Upper lobe of left lung (tissue), 6 donors: ENCODE measurements at regions not wholly inside any gene's neighbourhood (a gene's known extent, or its start where the extent isn't known, plus 50 kb on each side); places are given as distances from the start of the nearest gene placed in this dataset.
A peak's percentile ranks its signal among the peaks of the same experiment; 100 is the strongest.

ENCODE experiments used
- ATAC-seq, 2 donors: fragments of 200-7000 bp; cut with Tn5 transposase; one replicate each; pipeline ENCODE4 v1.9.1; 2022; ENCODE audit warnings: mild to moderate bottlenecking in 2 of 2, moderate library complexity in 2 of 2; ENCODE audit not compliant: low FRiP score in 2 of 2
- DNase-seq, 2 donors: peaks; one replicate each; pipeline ENCODE4 v3.0.0-alpha.2; 2019 to 2020
- H3K27ac ChIP-seq, 4 donors: fragments of 200-600 bp; sonication (generic); one replicate each; pipeline ENCODE4 v1.5.1; 2016 to 2019
- H3K27me3 ChIP-seq, 4 donors: fragments of 200-600 bp; sonication (generic); one replicate each; pipeline ENCODE4 v1.5.1; 2017 to 2019
- H3K36me3 ChIP-seq, 4 donors: fragments of 200-600 bp; sonication (generic); one replicate each; pipeline ENCODE4 v1.5.1; 2016 to 2019
- H3K4me1 ChIP-seq, 4 donors: fragments of 200-600 bp; sonication (generic); one replicate each; pipeline ENCODE4 v1.5.1; 2018 to 2019
- H3K4me3 ChIP-seq, 4 donors: fragments of 200-600 bp; sonication (generic); one replicate each; pipeline ENCODE4 v1.5.1; 2017 to 2019; ENCODE audit warnings: mild to moderate bottlenecking in 2 of 4, moderate library complexity in 1 of 4
- H3K9me3 ChIP-seq, 4 donors: fragments of 200-600 bp; sonication (generic); one replicate each; pipeline ENCODE4 v1.5.1; 2018 to 2019
- EP300 ChIP-seq, 4 donors: sonication (generic); formaldehyde crosslinking; IDR thresholded peaks; one replicate each; pipeline ENCODE4 v1.5.1; 2017; ENCODE audit warnings: antibody characterized with exemption in 4 of 4, control low read depth in 2 of 4
- POLR2A ChIP-seq, 4 donors: fragments of 450-650 bp; IDR thresholded peaks; one replicate each; pipeline ENCODE4 v1.5.1; 2016 to 2017; ENCODE audit warnings: antibody characterized with exemption in 4 of 4, mild to moderate bottlenecking in 2 of 4
- POLR2AphosphoS5 ChIP-seq, 2 donors: sonication (generic); formaldehyde crosslinking; IDR thresholded peaks; one replicate each; pipeline ENCODE4 v1.5.1; 2017; ENCODE audit warnings: antibody characterized with exemption in 2 of 2
- WGBS, 2 donors: methylation state at CpG; one replicate each; pipeline ENCODE4 v1.1.5; 2017 to 2018; 5-methylcytosine and 5-hydroxymethylcytosine counted together
- TF ChIP-seq, protein P1 (sequence below), 6 experiments: fragments of 450-650 bp in 4 of 6; fragments of 200-600 bp in 2 of 6; sonication (generic) in 2 of 6; IDR thresholded peaks; one replicate each; pipeline ENCODE4 v1.5.1; 2016 to 2019; ENCODE audit warnings: antibody characterized with exemption in 6 of 6
- donor health status: DM: no; HTN: no; CAD: no; lungs with moderate emphysema.
- donor health status: DM: no; HTN: yes; CAD: no; lungs with severe emphysema.

GRCh38 chr16:85461814-85462713 lies 151.1 kb upstream of the GSE1 start:
- peak; percentile 36 to 75 for ATAC-seq
- Histone ChIP-seq H3K36me3 (no peaks in the 10 kb centered on the region), H3K4me1 (peaks cover 29 to 47% (median 40%) of the 10 kb centered on the region in 4 donors), H3K27ac (peak overlapping the region in 3 of 4 donors; percentile 5 to 75 (median 64)), H3K27me3 (peaks cover 0 to 4% (median 2%) of the 10 kb centered on the region in 4 donors), H3K9me3 (no peaks in the 10 kb centered on the region), H3K4me3 (peak overlapping the region; percentile 17 to 40 (median 34))
- WGBS, 2 donors: 0 to 4% methylated on average over 7 to 24 of the region's 35 CpGs
- peak; percentile 83 to 88 for DNase-seq
- peak in 1 of 4 donors; percentile 31 for TF ChIP-seq POLR2A (IDR thresholded peaks at IDR 0.05)
- peak in 1 of 2 donors; percentile 16 for TF ChIP-seq POLR2AphosphoS5 (IDR thresholded peaks at IDR 0.05)
- TF ChIP-seq, protein P1, sequence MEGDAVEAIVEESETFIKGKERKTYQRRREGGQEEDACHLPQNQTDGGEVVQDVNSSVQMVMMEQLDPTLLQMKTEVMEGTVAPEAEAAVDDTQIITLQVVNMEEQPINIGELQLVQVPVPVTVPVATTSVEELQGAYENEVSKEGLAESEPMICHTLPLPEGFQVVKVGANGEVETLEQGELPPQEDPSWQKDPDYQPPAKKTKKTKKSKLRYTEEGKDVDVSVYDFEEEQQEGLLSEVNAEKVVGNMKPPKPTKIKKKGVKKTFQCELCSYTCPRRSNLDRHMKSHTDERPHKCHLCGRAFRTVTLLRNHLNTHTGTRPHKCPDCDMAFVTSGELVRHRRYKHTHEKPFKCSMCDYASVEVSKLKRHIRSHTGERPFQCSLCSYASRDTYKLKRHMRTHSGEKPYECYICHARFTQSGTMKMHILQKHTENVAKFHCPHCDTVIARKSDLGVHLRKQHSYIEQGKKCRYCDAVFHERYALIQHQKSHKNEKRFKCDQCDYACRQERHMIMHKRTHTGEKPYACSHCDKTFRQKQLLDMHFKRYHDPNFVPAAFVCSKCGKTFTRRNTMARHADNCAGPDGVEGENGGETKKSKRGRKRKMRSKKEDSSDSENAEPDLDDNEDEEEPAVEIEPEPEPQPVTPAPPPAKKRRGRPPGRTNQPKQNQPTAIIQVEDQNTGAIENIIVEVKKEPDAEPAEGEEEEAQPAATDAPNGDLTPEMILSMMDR (IDR thresholded peaks at IDR 0.05): no peak
- TF ChIP-seq EP300 (IDR thresholded peaks at IDR 0.05): no peak

DNA sequence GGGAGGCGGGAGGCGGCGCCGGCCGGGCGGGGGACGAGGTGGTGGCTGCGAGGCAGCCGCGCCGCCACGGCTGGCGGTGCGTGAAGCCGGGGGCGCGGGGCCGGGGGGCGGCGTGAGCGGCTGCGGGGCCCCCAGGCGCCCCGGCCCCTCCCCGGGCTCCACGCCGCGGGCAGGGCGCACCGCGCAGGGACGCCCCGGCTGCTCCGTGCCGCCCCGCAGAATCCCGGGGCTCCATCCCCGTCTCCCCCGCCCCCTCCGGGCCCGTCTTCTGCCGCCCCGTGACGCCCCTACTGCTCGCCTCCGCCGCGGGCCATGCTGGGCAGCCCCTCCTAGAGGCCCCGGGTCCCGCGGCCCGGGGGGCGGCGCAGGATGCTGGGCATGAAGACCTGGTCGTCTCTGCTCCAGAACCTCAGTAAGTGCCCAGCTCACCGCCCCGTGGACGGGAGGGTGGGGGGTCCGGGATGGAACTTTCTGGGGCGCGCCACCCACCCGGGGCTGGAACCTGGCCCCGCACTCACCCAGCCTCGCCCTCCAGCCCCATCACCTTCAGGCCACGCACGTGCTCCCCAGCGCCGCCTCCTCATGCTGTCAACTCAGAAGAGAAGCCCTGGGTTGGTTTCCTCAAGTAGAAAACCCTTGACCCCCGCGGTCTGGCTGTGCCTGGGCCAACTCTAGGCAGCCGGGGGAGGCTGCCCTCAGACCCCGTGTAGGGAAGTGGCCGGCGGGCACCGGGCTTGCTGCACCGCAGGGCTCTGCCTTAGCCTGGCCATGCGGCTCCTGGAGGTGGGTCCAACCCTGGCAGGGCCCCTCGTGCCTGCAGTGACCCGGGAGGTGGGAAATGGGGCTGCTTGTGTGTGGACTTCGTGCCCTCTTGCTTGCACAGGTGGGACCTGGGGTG lies 150.2 kb upstream of the GSE1 start:
- peaks cover 29 to 47% (median 40%) of the 10 kb centered on the region in 4 donors for H3K4me1 ChIP-seq
- no peak overlapping the region for H3K27ac ChIP-seq
- peaks cover 0 to 4% (median 2%) of the 10 kb centered on the region in 4 donors for H3K27me3 ChIP-seq
- DNase-seq: peak in 1 of 2 donors; percentile 86
- H3K36me3 ChIP-seq: no peaks in the 10 kb centered on the region
- no peak for TF ChIP-seq POLR2AphosphoS5 (IDR thresholded peaks at IDR 0.05)
- TF ChIP-seq, protein P1 (IDR thresholded peaks at IDR 0.05): no peak
- no peak for ATAC-seq
- WGBS, 2 donors: 80% methylated on average over 3 of the region's 80 CpGs; no CpG with 5 or more reads in 1 of the 2 donors
- peak overlapping the region in 3 of 4 donors; percentile 32 to 37 (median 37) for H3K4me3 ChIP-seq
- H3K9me3 ChIP-seq: no peaks in the 10 kb centered on the region

DNA sequence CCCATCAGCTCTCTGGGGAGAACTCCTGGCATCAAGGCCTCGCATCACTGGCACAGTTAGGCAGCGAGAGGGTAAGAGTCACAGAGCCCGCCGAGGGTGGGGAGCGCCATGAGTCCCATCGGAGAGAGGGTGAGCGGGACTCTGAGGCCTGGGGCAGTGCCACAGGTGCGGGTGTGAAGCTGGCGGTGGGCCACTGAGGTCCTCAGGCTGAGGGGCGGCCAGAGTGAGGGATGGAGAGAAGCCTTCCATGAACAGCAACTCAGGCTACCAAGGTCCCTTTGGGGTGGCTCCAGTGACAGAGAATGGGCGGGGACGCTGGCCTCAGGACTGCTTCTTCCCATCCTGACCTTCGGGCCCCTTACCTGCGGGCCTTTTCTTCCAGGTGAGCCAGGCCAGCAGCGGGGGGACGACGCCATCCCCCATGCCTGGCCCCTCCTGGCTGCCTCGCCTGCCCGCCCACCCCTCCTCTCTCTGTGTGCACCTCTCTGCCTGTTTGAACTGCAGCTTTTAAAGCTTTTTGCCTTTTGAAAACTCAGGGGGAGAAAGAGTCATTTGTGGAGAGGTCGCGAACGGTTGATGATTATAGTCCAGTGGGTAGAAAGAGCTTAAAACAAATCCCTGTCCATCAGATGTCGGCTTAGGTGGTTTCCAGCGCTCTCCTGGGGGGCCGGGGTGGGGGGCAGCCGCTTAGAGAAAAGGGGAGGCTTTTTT lies 149.3 kb upstream of the GSE1 start:
- Histone ChIP-seq H3K4me3 (no peak overlapping the region), H3K36me3 (no peaks in the 10 kb centered on the region), H3K9me3 (no peaks in the 10 kb centered on the region), H3K27ac (no peak overlapping the region), H3K27me3 (peaks cover 0 to 4% (median 2%) of the 10 kb centered on the region in 4 donors), H3K4me1 (peaks cover 29 to 47% (median 40%) of the 10 kb centered on the region in 4 donors)
- TF ChIP-seq POLR2AphosphoS5 (IDR thresholded peaks at IDR 0.05) (no peak), POLR2A (IDR thresholded peaks at IDR 0.05) (no peak), EP300 (IDR thresholded peaks at IDR 0.05) (no peak)
- TF ChIP-seq, protein P1 (IDR thresholded peaks at IDR 0.05): no peak
- DNase-seq: no peak
- 83 to 93% methylated on average over 24 to 26 of the region's 26 CpGs for WGBS, 2 donors
- ATAC-seq: no peak

- H3K27ac ChIP-seq: no peak overlapping the region
- H3K27me3 ChIP-seq: peaks cover 0 to 4% (median 2%) of the 10 kb centered on the region in 4 donors
- ATAC-seq (no peak), DNase-seq (no peak)
- WGBS, 2 donors: 72 to 91% methylated on average over 9 to 25 of the region's 30 CpGs
- peaks cover 29 to 46% (median 40%) of the 10 kb centered on the region in 4 donors for H3K4me1 ChIP-seq
- no peak overlapping the region for H3K4me3 ChIP-seq
- H3K36me3 ChIP-seq: no peaks in the 10 kb centered on the region
- no peak for TF ChIP-seq POLR2A (IDR thresholded peaks at IDR 0.05)
- TF ChIP-seq EP300 (IDR thresholded peaks at IDR 0.05): no peak
- TF ChIP-seq POLR2AphosphoS5 (IDR thresholded peaks at IDR 0.05): no peak
- TF ChIP-seq, protein P1 (IDR thresholded peaks at IDR 0.05): no peak
- no peaks in the 10 kb centered on the region for H3K9me3 ChIP-seq
These were observed 148.5 kb upstream of the GSE1 start for GRCh38 chr16:85464383-85465305.
